Panc1 (cell line): ENCODE measurements at regions not wholly inside any gene's neighbourhood (a gene's known extent, or its start where the extent isn't known, plus 50 kb on each side); places are given as distances from the start of the nearest gene placed in this dataset.

ENCODE experiments used
- ATAC-seq: fragments of 200-7000 bp; cut with Tn5 transposase; 2 replicates; pipeline ENCODE4 v1.9.1; 2020; ENCODE audit warnings: mild to moderate bottlenecking, moderate library complexity
- BruUV-seq: library from RNA; stranded (reverse); fragments of 400-500 nt; replicated peaks from 2 replicates; lab custom pipeline; 2021; lab: Mats Ljungman, UMichigan
- CTCF ChIA-PET: fragments of 300-600 bp; sonication (Branson Sonifier 250); formaldehyde crosslinking; loops from one replicate; lab custom pipeline; 2022; ENCODE audit warnings: antibody characterized with exemption; lab: Charles Lee
- POLR2A ChIA-PET: fragments of 300-600 bp; sonication (Branson Sonifier 250); formaldehyde crosslinking; loops from one replicate; lab custom pipeline; 2022; ENCODE audit warnings: antibody characterized with exemption; lab: Charles Lee
- DNase-seq: peaks from one replicate; pipeline ENCODE4 v3.0.0-alpha.2; 2010; ENCODE audit warnings: low read depth, low spot score
- H3K27ac ChIP-seq: 2 replicates; pipeline ENCODE4 v1.5.1; 2011; ENCODE audit warnings: mild to moderate bottlenecking, low read length, inconsistent platforms
- H3K27me3 ChIP-seq: fragments of 200-500 bp; sonication (Bioruptor generic); 2 replicates; pipeline ENCODE4 v1.6.0; 2014; ENCODE audit warnings: low read length, inconsistent platforms; ENCODE audit not compliant: control insufficient read depth, insufficient read depth
- H3K36me3 ChIP-seq: fragments of 200-500 bp; sonication (Bioruptor generic); 2 replicates; pipeline ENCODE4 v1.5.1; 2014; ENCODE audit warnings: inconsistent platforms, mild to moderate bottlenecking, low read length, moderate library complexity; ENCODE audit not compliant: control insufficient read depth, insufficient read depth
- H3K4me1 ChIP-seq: 2 replicates; pipeline ENCODE4 v1.5.1; 2011; ENCODE audit warnings: inconsistent platforms, mild to moderate bottlenecking, low read length, moderate library complexity; ENCODE audit not compliant: control insufficient read depth, insufficient read depth
- H3K4me3 ChIP-seq, 2 experiments: 2 replicates each; pipeline ENCODE4 v1.5.1; 2011 to 2012; ENCODE audit warnings: low read depth in 2 of 2, low read length in 2 of 2, mild to moderate bottlenecking in 2 of 2, inconsistent platforms in 1 of 2, moderate library complexity in 1 of 2
- H3K9me3 ChIP-seq: fragments of 200-500 bp; sonication (Bioruptor generic); 2 replicates; pipeline ENCODE4 v1.5.1; 2014; ENCODE audit warnings: low read depth, mild to moderate bottlenecking, inconsistent platforms, low read length, moderate library complexity; ENCODE audit not compliant: control insufficient read depth, insufficient read depth
- POLR2AphosphoS5 ChIP-seq: IDR thresholded peaks from 2 replicates; pipeline ENCODE4 v1.6.1; 2012; ENCODE audit warnings: mild to moderate bottlenecking, low read depth, low read length, moderate library complexity
- SIN3A ChIP-seq: IDR thresholded peaks from 2 replicates; pipeline ENCODE4 v1.6.1; 2012; ENCODE audit warnings: low read depth, mild to moderate bottlenecking, low read length, moderate library complexity, borderline replicate concordance; ENCODE audit not compliant: insufficient read depth
- TCF7L2 ChIP-seq: IDR thresholded peaks from 2 replicates; pipeline ENCODE4 v1.6.1; 2011; ENCODE audit warnings: mild to moderate bottlenecking, low read depth, low read length, inconsistent platforms
- in situ Hi-C: cut with HindIII; loops from 2 replicates; pipeline ENCODE4 v1.10.0; 2016; ENCODE audit warnings: low sequenced_read_pairs, low pct_unique_long_range_greater_than_20kb
- intact Hi-C: fragments of 100-400 bp; cut with micrococcal nuclease; formaldehyde crosslinking; loops from one replicate; pipeline ENCODE4 v1.10.0; 2022; ENCODE audit not compliant: unreplicated experiment
- TF ChIP-seq, protein P1 (sequence below): fragments of 450-650 bp; IDR thresholded peaks from 2 replicates; pipeline ENCODE4 v1.5.1; 2017; ENCODE audit warnings: mild to moderate bottlenecking
- TF ChIP-seq, protein P2 (sequence below), 2 experiments: IDR thresholded peaks; 2 replicates each; pipeline ENCODE4 v1.6.1; 2011 to 2012; ENCODE audit warnings: low read depth in 2 of 2, control low read depth in 1 of 2, low read length in 1 of 2, mild to moderate bottlenecking in 1 of 2, moderate library complexity in 1 of 2; ENCODE audit not compliant: insufficient read depth in 1 of 2

DNA sequence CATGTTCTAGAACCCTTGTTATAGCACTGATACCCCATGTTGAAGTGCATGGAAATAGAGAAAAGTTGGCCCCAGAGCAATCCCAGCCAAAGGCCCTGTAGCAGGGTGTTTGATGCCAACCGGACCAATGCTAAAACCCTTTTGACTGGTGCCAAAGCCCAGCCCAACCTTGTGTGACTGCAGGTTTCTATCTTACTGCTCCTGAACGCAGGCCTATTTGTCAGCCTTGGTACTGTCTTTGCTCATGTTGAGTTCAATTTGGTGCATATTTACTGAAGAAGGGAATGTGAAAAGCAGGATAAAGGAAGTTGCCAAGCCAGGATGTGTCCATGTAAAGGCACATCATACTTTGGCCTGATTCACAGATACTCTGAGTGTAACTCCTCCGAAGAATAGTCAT is 51.7 kb upstream of the NFASC start:
- Histone ChIP-seq H3K27me3 (peaks cover 20% of the 10 kb centered on the region), H3K27ac (no peak overlapping the region), H3K36me3 (no peaks in the 10 kb centered on the region), H3K4me3 (no peak overlapping the region), H3K9me3 (no peaks in the 10 kb centered on the region), H3K4me1 (no peaks in the 10 kb centered on the region)
- ATAC-seq (no peak), DNase-seq (no peak)
- intact Hi-C loops (no loop called here), in situ Hi-C loops (no loop called here)
- no TSS peak for BruUV-seq
- ChIA-PET CTCF (interaction anchor here (0.6 to 2.2 kb wide), 2 partner anchors 12 to 167 kb away, joined by 8 to 10 read pairs; no protein-coding TSS in a partner anchor), POLR2A (no interaction called here)
- TF ChIP-seq POLR2AphosphoS5 (no peak), TCF7L2 (no peak), SIN3A (no peak)
- TF ChIP-seq, protein P1, sequence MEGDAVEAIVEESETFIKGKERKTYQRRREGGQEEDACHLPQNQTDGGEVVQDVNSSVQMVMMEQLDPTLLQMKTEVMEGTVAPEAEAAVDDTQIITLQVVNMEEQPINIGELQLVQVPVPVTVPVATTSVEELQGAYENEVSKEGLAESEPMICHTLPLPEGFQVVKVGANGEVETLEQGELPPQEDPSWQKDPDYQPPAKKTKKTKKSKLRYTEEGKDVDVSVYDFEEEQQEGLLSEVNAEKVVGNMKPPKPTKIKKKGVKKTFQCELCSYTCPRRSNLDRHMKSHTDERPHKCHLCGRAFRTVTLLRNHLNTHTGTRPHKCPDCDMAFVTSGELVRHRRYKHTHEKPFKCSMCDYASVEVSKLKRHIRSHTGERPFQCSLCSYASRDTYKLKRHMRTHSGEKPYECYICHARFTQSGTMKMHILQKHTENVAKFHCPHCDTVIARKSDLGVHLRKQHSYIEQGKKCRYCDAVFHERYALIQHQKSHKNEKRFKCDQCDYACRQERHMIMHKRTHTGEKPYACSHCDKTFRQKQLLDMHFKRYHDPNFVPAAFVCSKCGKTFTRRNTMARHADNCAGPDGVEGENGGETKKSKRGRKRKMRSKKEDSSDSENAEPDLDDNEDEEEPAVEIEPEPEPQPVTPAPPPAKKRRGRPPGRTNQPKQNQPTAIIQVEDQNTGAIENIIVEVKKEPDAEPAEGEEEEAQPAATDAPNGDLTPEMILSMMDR, result no peak
- TF ChIP-seq, protein P2, sequence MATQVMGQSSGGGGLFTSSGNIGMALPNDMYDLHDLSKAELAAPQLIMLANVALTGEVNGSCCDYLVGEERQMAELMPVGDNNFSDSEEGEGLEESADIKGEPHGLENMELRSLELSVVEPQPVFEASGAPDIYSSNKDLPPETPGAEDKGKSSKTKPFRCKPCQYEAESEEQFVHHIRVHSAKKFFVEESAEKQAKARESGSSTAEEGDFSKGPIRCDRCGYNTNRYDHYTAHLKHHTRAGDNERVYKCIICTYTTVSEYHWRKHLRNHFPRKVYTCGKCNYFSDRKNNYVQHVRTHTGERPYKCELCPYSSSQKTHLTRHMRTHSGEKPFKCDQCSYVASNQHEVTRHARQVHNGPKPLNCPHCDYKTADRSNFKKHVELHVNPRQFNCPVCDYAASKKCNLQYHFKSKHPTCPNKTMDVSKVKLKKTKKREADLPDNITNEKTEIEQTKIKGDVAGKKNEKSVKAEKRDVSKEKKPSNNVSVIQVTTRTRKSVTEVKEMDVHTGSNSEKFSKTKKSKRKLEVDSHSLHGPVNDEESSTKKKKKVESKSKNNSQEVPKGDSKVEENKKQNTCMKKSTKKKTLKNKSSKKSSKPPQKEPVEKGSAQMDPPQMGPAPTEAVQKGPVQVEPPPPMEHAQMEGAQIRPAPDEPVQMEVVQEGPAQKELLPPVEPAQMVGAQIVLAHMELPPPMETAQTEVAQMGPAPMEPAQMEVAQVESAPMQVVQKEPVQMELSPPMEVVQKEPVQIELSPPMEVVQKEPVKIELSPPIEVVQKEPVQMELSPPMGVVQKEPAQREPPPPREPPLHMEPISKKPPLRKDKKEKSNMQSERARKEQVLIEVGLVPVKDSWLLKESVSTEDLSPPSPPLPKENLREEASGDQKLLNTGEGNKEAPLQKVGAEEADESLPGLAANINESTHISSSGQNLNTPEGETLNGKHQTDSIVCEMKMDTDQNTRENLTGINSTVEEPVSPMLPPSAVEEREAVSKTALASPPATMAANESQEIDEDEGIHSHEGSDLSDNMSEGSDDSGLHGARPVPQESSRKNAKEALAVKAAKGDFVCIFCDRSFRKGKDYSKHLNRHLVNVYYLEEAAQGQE (IDR thresholded peaks at IDR 0.05; ENCODE audit: insufficient read depth in 1 of 2, low read depth in 2 of 2, low read length in 1 of 2), result no peak

DNA sequence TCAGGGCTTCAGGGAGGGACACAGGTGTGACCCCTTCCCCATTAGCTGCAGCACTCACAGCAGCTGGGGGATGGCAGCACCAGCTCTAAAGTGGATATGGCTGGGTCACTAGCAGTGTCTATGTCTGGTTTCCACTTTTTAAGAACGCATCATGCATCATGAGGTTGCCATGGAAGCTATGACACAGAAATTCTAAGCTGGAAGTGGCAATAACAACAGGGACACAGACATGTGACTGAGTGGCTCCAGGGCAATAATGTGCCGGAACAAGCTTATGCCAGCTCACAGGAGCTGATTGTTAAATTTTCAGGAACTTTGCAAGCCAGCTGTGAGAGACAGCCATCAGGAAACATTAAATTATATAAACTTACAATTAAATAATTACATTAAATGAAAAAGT is 51.2 kb upstream of the NFASC start:
- TF ChIP-seq, protein P2 (IDR thresholded peaks at IDR 0.05; ENCODE audit: insufficient read depth in 1 of 2, low read depth in 2 of 2, low read length in 1 of 2), result no peak
- TF ChIP-seq, protein P1, result no peak
- ChIA-PET POLR2A (no interaction called here), CTCF (interaction anchor here (0.6 to 2.2 kb wide), 2 partner anchors 12 to 167 kb away, joined by 8 to 10 read pairs; no protein-coding TSS in a partner anchor)
- ATAC-seq, result no peak
- peaks cover 17% of the 10 kb centered on the region for H3K27me3 ChIP-seq
- no peaks in the 10 kb centered on the region for H3K4me1 ChIP-seq
- H3K36me3 ChIP-seq, result no peaks in the 10 kb centered on the region
- no peak overlapping the region for H3K27ac ChIP-seq
- in situ Hi-C loops (no loop called here), intact Hi-C loops (no loop called here)
- no peak overlapping the region for H3K4me3 ChIP-seq
- no peaks in the 10 kb centered on the region for H3K9me3 ChIP-seq
- DNase-seq, result no peak
- BruUV-seq, result no TSS peak
